DND-41 (cell line): ENCODE measurements at regions not wholly inside any gene's neighbourhood (a gene's known extent, or its start where the extent isn't known, plus 50 kb on each side); places are given as distances from the start of the nearest gene placed in this dataset.

Experiments used
- EZH2 ChIP-seq: IDR thresholded peaks from 3 replicates; pipeline ENCODE4 v1.6.1; 2012; ENCODE audit warnings: borderline replicate concordance, low read depth, mild to moderate bottlenecking, moderate library complexity, low read length, inconsistent platforms; ENCODE audit not compliant: severe bottlenecking
- TF ChIP-seq, protein P1 (sequence below): IDR thresholded peaks from 2 replicates; pipeline ENCODE4 v1.5.1; 2012; ENCODE audit warnings: borderline replicate concordance, low read length, moderate library complexity, mild to moderate bottlenecking; ENCODE audit not compliant: poor library complexity, severe bottlenecking; ENCODE audit errors: extremely low read depth

DNA sequence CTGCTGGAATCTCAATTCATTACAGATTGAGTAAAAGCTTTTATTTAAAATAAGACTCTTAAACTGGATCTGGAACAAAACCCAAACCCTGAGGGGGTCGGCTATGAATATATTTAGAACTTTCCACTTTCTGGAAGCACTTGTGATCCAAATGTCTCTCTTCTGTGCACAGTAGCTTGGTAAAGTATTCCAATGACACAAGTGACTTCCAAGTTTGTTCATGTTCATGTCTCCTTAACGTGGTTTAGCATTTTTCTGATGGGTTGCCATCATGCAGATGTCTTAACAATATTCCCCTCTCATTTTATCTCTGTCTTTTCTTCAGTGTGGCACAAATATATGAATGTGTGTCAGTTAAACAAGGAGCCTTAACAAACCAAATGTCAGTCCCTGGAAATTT lies 191.9 kb upstream of the SORCS1 start:
- TF ChIP-seq, protein P1, sequence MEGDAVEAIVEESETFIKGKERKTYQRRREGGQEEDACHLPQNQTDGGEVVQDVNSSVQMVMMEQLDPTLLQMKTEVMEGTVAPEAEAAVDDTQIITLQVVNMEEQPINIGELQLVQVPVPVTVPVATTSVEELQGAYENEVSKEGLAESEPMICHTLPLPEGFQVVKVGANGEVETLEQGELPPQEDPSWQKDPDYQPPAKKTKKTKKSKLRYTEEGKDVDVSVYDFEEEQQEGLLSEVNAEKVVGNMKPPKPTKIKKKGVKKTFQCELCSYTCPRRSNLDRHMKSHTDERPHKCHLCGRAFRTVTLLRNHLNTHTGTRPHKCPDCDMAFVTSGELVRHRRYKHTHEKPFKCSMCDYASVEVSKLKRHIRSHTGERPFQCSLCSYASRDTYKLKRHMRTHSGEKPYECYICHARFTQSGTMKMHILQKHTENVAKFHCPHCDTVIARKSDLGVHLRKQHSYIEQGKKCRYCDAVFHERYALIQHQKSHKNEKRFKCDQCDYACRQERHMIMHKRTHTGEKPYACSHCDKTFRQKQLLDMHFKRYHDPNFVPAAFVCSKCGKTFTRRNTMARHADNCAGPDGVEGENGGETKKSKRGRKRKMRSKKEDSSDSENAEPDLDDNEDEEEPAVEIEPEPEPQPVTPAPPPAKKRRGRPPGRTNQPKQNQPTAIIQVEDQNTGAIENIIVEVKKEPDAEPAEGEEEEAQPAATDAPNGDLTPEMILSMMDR = no peak
- TF ChIP-seq EZH2 = no peak
